Psoas muscle (tissue), 7 donors: ENCODE measurements at regions not wholly inside any gene's neighbourhood (a gene's known extent, or its start where the extent isn't known, plus 50 kb on each side); places are given as distances from the start of the nearest gene placed in this dataset.

Experiments used
- ATAC-seq, 4 donors: fragments of 200-7000 bp; cut with Tn5 transposase; one replicate each; pipeline ENCODE4 v1.9.1; 2020; ENCODE audit warnings: moderate library complexity in 3 of 4, mild to moderate bottlenecking in 2 of 4
- DNase-seq, 2 donors: peaks; one replicate each; pipeline ENCODE4 v3.0.0-alpha.2; 2020
- H3K27ac ChIP-seq: fragments of 200-600 bp; one replicate; pipeline ENCODE4 v1.8.0; 2022
- H3K27me3 ChIP-seq, 3 donors: fragments of 200-600 bp in 1 of 3; one replicate each; pipeline versions ENCODE4 v1.6.1 to v1.8.0; 2013 to 2022; ENCODE audit warnings: low read length in 2 of 3, mild to moderate bottlenecking in 2 of 3, moderate library complexity in 1 of 3; ENCODE audit not compliant: insufficient read depth in 3 of 3
- H3K36me3 ChIP-seq, 2 donors: fragments of 200-600 bp in 1 of 2; one replicate each; pipeline versions ENCODE4 v1.6.1 to v1.8.0; 2013 to 2022; ENCODE audit warnings: low read depth in 1 of 2, mild to moderate bottlenecking in 1 of 2, moderate library complexity in 1 of 2; ENCODE audit not compliant: insufficient read depth in 1 of 2
- H3K4me1 ChIP-seq: fragments of 200-600 bp; one replicate; pipeline ENCODE4 v1.8.0; 2022
- H3K4me3 ChIP-seq: fragments of 200-600 bp; one replicate; pipeline ENCODE4 v1.8.0; 2022; ENCODE audit warnings: mild to moderate bottlenecking
- H3K9me3 ChIP-seq: fragments of 200-600 bp; one replicate; pipeline ENCODE4 v1.8.0; 2022
- CTCF ChIP-seq: fragments of 200-600 bp; IDR thresholded peaks from one replicate; pipeline ENCODE4 v1.8.0; 2022; ENCODE audit warnings: antibody characterized with exemption
- WGBS, 3 donors: extraction: QIAGEN DNeasy Blood & Tissue Kit; methylation state at CpG; one replicate each; pipeline versions ENCODE4 v1.1.6 to v1.1.7; 2013; 5-methylcytosine and 5-hydroxymethylcytosine counted together
- intact Hi-C, 2 donors: fragments of 100-400 bp; cut with DNase I; formaldehyde crosslinking; loops; one replicate each; pipeline versions ENCODE4 v1.11.0 to v1.14.2; 2022
- donor health status: healthy with polysubstance abuse.
- donor health status: DM: no; HTN: no; CAD: no; lungs with moderate emphysema.
- donor health status: Bipolar disorder and iron deficiency.
- donor health status: healthy.
- donor health status: DM: yes; HTN: yes; CAD: no.
- donor health status: DM: no; HTN: no; CAD: no.
- donor health status: DM: yes; HTN: yes; CAD: no.

- WGBS, 3 donors, result 64 to 74% (median 72%) methylated on average over 4 of the region's 4 CpGs
- Histone ChIP-seq H3K9me3 (no peaks in the 10 kb centered on the region), H3K36me3 (no peaks in the 10 kb centered on the region), H3K4me1 (no peaks in the 10 kb centered on the region), H3K27me3 (no peaks in the 10 kb centered on the region), H3K27ac (no peak overlapping the region), H3K4me3 (no peak overlapping the region)
- DNase-seq (no peak), ATAC-seq (no peak)
- no peak for TF ChIP-seq CTCF
- intact Hi-C loops, result no loop called here
Observed at GRCh38 chr11:92628401-92629292, 340.8 kb upstream of the MTNR1B start.

GRCh38 chr11:92632495-92632894 is 337.0 kb upstream of the MTNR1B start:
- no peaks in the 10 kb centered on the region for H3K36me3 ChIP-seq
- no peak for DNase-seq
- intact Hi-C loops, result no loop called here
- no peak overlapping the region for H3K4me3 ChIP-seq
- H3K27me3 ChIP-seq, result no peaks in the 10 kb centered on the region
- TF ChIP-seq CTCF, result no peak
- no peak overlapping the region for H3K27ac ChIP-seq
- ATAC-seq, result no peak
- no peaks in the 10 kb centered on the region for H3K9me3 ChIP-seq
- 64 to 76% (median 65%) methylated on average over 3 of the region's 3 CpGs for WGBS, 3 donors
- H3K4me1 ChIP-seq, result no peaks in the 10 kb centered on the region

GRCh38 chr11:92633820-92634219 is 335.6 kb upstream of the MTNR1B start:
- DNase-seq, result no peak
- H3K4me1 ChIP-seq, result no peaks in the 10 kb centered on the region
- 79 to 83% (median 83%) methylated on average over 1 of the region's 1 CpG for WGBS, 3 donors
- no peak overlapping the region for H3K4me3 ChIP-seq
- ATAC-seq, result no peak
- no peaks in the 10 kb centered on the region for H3K9me3 ChIP-seq
- intact Hi-C loops, result no loop called here
- H3K27me3 ChIP-seq, result no peaks in the 10 kb centered on the region
- TF ChIP-seq CTCF, result no peak
- H3K36me3 ChIP-seq, result no peaks in the 10 kb centered on the region
- H3K27ac ChIP-seq, result no peak overlapping the region

GRCh38 chr11:92636543-92637188 is 332.8 kb upstream of the MTNR1B start:
- intact Hi-C loops, result no loop called here
- no peaks in the 10 kb centered on the region for H3K36me3 ChIP-seq
- no peak for ATAC-seq
- no peaks in the 10 kb centered on the region for H3K4me1 ChIP-seq
- H3K4me3 ChIP-seq, result no peak overlapping the region
- WGBS, 3 donors, result 19 to 43% (median 29%) methylated on average over 3 of the region's 3 CpGs
- DNase-seq, result no peak
- no peaks in the 10 kb centered on the region for H3K27me3 ChIP-seq
- TF ChIP-seq CTCF, result no peak
- no peak overlapping the region for H3K27ac ChIP-seq
- H3K9me3 ChIP-seq, result no peaks in the 10 kb centered on the region
